ENCODE measurements at regions not wholly inside any gene's neighbourhood (a gene's known extent, or its start where the extent isn't known, plus 50 kb on each side); places are given as distances from the start of the nearest gene placed in this dataset.

GRCh38 chr15:87155771-87156170 lies 1076.1 kb downstream of the AGBL1 start:
- Histone ChIP-seq H3K9me3 (ENCODE audit: low read length) (peaks cover 90% of the 10 kb centered on the region), H3K36me3 (replicated peaks in 1 of 2; ENCODE audit: control insufficient read depth in 1 of 2, insufficient read depth in 2 of 2, low read length in 2 of 2) (no peaks in the 10 kb centered on the region), H3K4me1 (ENCODE audit: insufficient read depth, low read length) (no peaks in the 10 kb centered on the region), H3K4me3 (replicated peaks in 1 of 3; ENCODE audit: insufficient read depth in 1 of 3, low read depth in 2 of 3, low read length in 3 of 3) (no peak overlapping the region), H3K4me2 (ENCODE audit: low read depth, low read length) (no peak overlapping the region), H2AFZ (ENCODE audit: low read length) (no peak overlapping the region), H3K27ac (ENCODE audit: extremely low read length, insufficient read depth, low read length) (no peak overlapping the region), H3K9ac (ENCODE audit: insufficient read depth, low read depth, low read length) (no peak overlapping the region), H3K79me2 (ENCODE audit: insufficient read depth, low read length) (no peaks in the 10 kb centered on the region), H3K27me3 (ENCODE audit: control insufficient read depth in 1 of 2, insufficient read depth in 2 of 2, low read length in 2 of 2) (no peaks in the 10 kb centered on the region), H4K20me1 (ENCODE audit: insufficient read depth, low read length) (no peaks in the 10 kb centered on the region)
- no peak for FAIRE-seq
- in situ Hi-C loops (cut with HindIII; ENCODE audit: extremely low pct_ligation_motif_present, low pct_unique_long_range_greater_than_20kb), result no loop called here
- no peak for DNase-seq (ENCODE audit: low spot score)
- ChIA-PET CTCF (ENCODE audit: low intra/inter-chr PET ratio, low total read pairs) (no interaction called here), POLR2A (no interaction called here)
- BruUV-seq (replicated peaks), result no TSS peak
- ATAC-seq, result no peak
- 0% methylated on average over 4 of the region's 4 CpGs for WGBS (ENCODE audit: low lambda C conversion rate)
- intact Hi-C loops (cut with micrococcal nuclease; ENCODE audit: unreplicated experiment), result loop anchor here (10.0 kb wide), 1 partner anchor 561 kb away; no protein-coding TSS in a partner anchor
- TF ChIP-seq ZNF674 (CRISPR knock-in tag; IDR thresholded peaks at IDR 0.05; ENCODE audit: low read depth) (no peak), MAFF (IDR thresholded peaks at IDR 0.05; ENCODE audit: low read depth, low read length) (no peak), ZNF740 (CRISPR knock-in tag; IDR thresholded peaks at IDR 0.05) (no peak), ZNF430 (CRISPR knock-in tag; IDR thresholded peaks at IDR 0.05) (no peak), CEBPG (CRISPR knock-in tag; IDR thresholded peaks at IDR 0.05) (no peak), CSRNP1 (CRISPR knock-in tag; IDR thresholded peaks at IDR 0.05) (no peak), ZFP91 (CRISPR knock-in tag; IDR thresholded peaks at IDR 0.05; ENCODE audit: borderline replicate concordance) (no peak), EZH2 (conservative IDR thresholded peaks at IDR 0.05; ENCODE audit: low read depth, low read length) (no peak), TFDP1 (CRISPR knock-in tag; IDR thresholded peaks at IDR 0.05; ENCODE audit: borderline replicate concordance) (no peak), KIAA2018 (CRISPR knock-in tag; IDR thresholded peaks at IDR 0.05; ENCODE audit: borderline replicate concordance) (no peak)

Data from HepG2 (cell line).